OCI-LY7 (cell line): ENCODE measurements at regions not wholly inside any gene's neighbourhood (a gene's known extent, or its start where the extent isn't known, plus 50 kb on each side); places are given as distances from the start of the nearest gene placed in this dataset.

Experiments
- BruUV-seq: library from RNA; stranded (reverse); fragments of 400-500 nt; replicated peaks from 2 replicates; lab custom pipeline; 2021; lab: Mats Ljungman, UMichigan
- CTCF ChIA-PET: fragments of 300-600 bp; sonication (Branson Sonifier 250); formaldehyde crosslinking; loops from one replicate; lab custom pipeline; 2022; ENCODE audit warnings: antibody characterized with exemption; ENCODE audit not compliant: unreplicated experiment; lab: Charles Lee
- POLR2A ChIA-PET: fragments of 300-600 bp; sonication (Branson Sonifier 250); formaldehyde crosslinking; loops from one replicate; lab custom pipeline; 2022; ENCODE audit warnings: antibody characterized with exemption; lab: Charles Lee
- DNase-seq: peaks from one replicate; pipeline ENCODE4 v3.0.0-alpha.2; 2015; ENCODE audit warnings: low spot score
- H2AFZ ChIP-seq: fragments of 200-600 bp; sonication (generic), shearing (Covaris generic); 2 replicates; pipeline ENCODE4 v1.6.1; 2014; ENCODE audit warnings: mild to moderate bottlenecking, antibody characterized with exemption, low read length, moderate library complexity
- H3K27ac ChIP-seq: fragments of 200-600 bp; sonication (generic); 2 replicates; pipeline ENCODE4 v1.5.1; 2014; ENCODE audit warnings: mixed run types, low read depth, mild to moderate bottlenecking, moderate library complexity, low read length, inconsistent platforms; ENCODE audit not compliant: poor library complexity, severe bottlenecking
- H3K36me3 ChIP-seq: fragments of 200-600 bp; sonication (generic); 2 replicates; pipeline ENCODE4 v1.6.1; 2014; ENCODE audit warnings: mild to moderate bottlenecking, antibody characterized with exemption, low read length, moderate library complexity, mixed read lengths; ENCODE audit not compliant: insufficient read depth
- H3K4me1 ChIP-seq: fragments of 200-600 bp; sonication (generic); 2 replicates; pipeline ENCODE4 v1.5.1; 2014; ENCODE audit warnings: mild to moderate bottlenecking, low read length; ENCODE audit not compliant: insufficient read depth, poor library complexity, severe bottlenecking
- H3K4me2 ChIP-seq: fragments of 200-600 bp; sonication (generic); 2 replicates; pipeline ENCODE4 v1.6.1; 2014; ENCODE audit warnings: mild to moderate bottlenecking, low read length
- H3K4me3 ChIP-seq: fragments of 200-600 bp; sonication (generic); 2 replicates; pipeline ENCODE4 v1.5.1; 2014; ENCODE audit warnings: mild to moderate bottlenecking, low read depth, low read length; ENCODE audit not compliant: poor library complexity, severe bottlenecking
- H3K79me2 ChIP-seq: fragments of 200-600 bp; sonication (generic); 2 replicates; pipeline ENCODE4 v1.6.1; 2016; ENCODE audit warnings: low read depth, mild to moderate bottlenecking, low read length, moderate library complexity, mixed read lengths; ENCODE audit not compliant: insufficient read depth
- H3K9me2 ChIP-seq: fragments of 200-600 bp; sonication (generic); 2 replicates; pipeline ENCODE4 v1.6.1; 2016; ENCODE audit warnings: mild to moderate bottlenecking, low read length, mixed read lengths; ENCODE audit not compliant: insufficient read depth
- H3K9me3 ChIP-seq: fragments of 200-600 bp; sonication (generic); 2 replicates; pipeline ENCODE4 v1.6.1; 2014; ENCODE audit warnings: mild to moderate bottlenecking, mixed run types, low read length, mixed read lengths
- H4K20me1 ChIP-seq: fragments of 200-600 bp; sonication (generic); 2 replicates; pipeline ENCODE4 v1.6.1; 2014; ENCODE audit warnings: mild to moderate bottlenecking, antibody characterized with exemption, low read length, moderate library complexity, mixed read lengths; ENCODE audit not compliant: insufficient read depth
- EZH2phosphoT487 ChIP-seq: fragments of 200-600 bp; sonication (generic); IDR thresholded peaks from 2 replicates; pipeline ENCODE4 v1.6.1; 2018; ENCODE audit warnings: low read depth, borderline replicate concordance, mild to moderate bottlenecking, mixed run types, antibody characterized with exemption, low read length, moderate library complexity, mixed read lengths
- intact Hi-C: fragments of 100-400 bp; cut with micrococcal nuclease; formaldehyde crosslinking; loops from one replicate; pipeline ENCODE4 v1.10.0; 2022; ENCODE audit not compliant: unreplicated experiment
- TF ChIP-seq, protein P1 (sequence below): fragments of 200-600 bp; sonication (generic); conservative IDR thresholded peaks from 2 replicates; pipeline ENCODE4 v1.5.1; 2014; ENCODE audit warnings: mild to moderate bottlenecking, antibody characterized with exemption, low read length, moderate library complexity, mixed read lengths

DNA sequence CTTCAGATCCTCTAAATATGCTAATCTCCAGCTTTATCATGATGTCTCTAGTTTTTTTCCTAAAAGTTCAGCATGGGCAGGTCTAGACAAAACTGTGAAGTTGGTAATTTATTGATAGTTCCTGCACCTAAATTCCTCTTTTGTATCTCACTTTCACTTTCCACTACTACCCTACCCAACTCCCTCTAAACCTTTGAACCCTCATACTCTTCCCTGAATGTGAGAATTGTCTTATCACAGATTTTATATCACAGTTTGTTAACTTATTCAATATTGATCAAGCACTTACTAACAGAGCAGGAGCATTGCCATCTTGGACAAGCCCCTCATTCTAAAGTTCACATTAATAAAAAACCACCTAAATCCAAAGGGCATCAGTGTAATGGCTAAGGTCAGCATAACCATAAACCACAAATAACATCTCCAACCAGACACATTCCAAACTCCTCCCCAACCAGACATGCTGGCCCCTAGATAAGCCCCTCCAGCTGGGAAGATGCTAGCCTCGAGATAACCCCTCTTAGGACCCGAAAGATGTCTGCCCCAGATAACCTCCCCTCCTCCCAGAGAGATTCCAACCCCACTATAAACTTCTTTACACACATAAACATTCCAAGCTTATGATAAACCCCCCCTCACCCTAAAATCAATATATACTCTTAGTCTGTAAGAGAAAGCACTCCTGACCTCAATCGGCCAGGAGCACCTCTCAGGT lies 78.7 kb downstream of the FSCB start:
- no peaks in the 10 kb centered on the region for H3K79me2 ChIP-seq
- CTCF ChIA-PET = no interaction called here
- H2AFZ ChIP-seq = no peak overlapping the region
- H3K4me2 ChIP-seq = no peak overlapping the region
- TF ChIP-seq EZH2phosphoT487 = no peak
- TF ChIP-seq, protein P1, sequence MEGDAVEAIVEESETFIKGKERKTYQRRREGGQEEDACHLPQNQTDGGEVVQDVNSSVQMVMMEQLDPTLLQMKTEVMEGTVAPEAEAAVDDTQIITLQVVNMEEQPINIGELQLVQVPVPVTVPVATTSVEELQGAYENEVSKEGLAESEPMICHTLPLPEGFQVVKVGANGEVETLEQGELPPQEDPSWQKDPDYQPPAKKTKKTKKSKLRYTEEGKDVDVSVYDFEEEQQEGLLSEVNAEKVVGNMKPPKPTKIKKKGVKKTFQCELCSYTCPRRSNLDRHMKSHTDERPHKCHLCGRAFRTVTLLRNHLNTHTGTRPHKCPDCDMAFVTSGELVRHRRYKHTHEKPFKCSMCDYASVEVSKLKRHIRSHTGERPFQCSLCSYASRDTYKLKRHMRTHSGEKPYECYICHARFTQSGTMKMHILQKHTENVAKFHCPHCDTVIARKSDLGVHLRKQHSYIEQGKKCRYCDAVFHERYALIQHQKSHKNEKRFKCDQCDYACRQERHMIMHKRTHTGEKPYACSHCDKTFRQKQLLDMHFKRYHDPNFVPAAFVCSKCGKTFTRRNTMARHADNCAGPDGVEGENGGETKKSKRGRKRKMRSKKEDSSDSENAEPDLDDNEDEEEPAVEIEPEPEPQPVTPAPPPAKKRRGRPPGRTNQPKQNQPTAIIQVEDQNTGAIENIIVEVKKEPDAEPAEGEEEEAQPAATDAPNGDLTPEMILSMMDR = no peak
- H3K9me2 ChIP-seq = no peaks in the 10 kb centered on the region
- no TSS peak for BruUV-seq
- POLR2A ChIA-PET = interaction anchor here (1.1 kb wide), 1 partner anchor 10 kb away, joined by 3 read pairs; no protein-coding TSS in a partner anchor
- no peak overlapping the region for H3K27ac ChIP-seq
- no peaks in the 10 kb centered on the region for H3K4me1 ChIP-seq
- H3K9me3 ChIP-seq = no peaks in the 10 kb centered on the region
- H4K20me1 ChIP-seq = no peaks in the 10 kb centered on the region
- no peaks in the 10 kb centered on the region for H3K36me3 ChIP-seq
- H3K4me3 ChIP-seq = no peak overlapping the region
- no peak for DNase-seq
- intact Hi-C loops = no loop called here

DNA sequence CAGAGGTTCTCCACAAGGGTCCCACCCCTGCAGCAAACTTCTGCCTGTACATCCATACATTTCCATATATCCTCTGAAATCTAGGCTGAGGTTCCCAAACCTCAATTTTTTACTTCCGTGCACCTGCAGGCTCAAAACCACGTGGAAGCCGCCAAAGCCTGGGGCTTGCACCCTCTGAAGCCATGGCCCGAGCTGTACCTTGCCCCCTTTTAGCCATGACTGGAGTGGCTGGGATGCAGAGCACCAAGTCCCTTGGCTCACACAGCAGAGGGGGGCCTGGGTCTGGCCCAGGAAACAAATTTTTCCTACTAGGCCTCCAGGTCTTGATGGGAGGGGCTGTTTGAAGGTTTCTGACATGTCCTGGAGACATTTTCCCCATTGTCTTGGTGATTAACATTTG lies 84.4 kb downstream of the FSCB start:
- no peak for DNase-seq
- no peak for TF ChIP-seq EZH2phosphoT487
- TF ChIP-seq, protein P1 = no peak
- no peak overlapping the region for H3K4me3 ChIP-seq
- H3K36me3 ChIP-seq = no peaks in the 10 kb centered on the region
- H3K27ac ChIP-seq = no peak overlapping the region
- H3K4me2 ChIP-seq = no peak overlapping the region
- H3K9me2 ChIP-seq = no peaks in the 10 kb centered on the region
- no peaks in the 10 kb centered on the region for H3K79me2 ChIP-seq
- intact Hi-C loops = no loop called here
- ChIA-PET CTCF (no interaction called here), POLR2A (no interaction called here)
- no TSS peak for BruUV-seq
- H3K9me3 ChIP-seq = no peaks in the 10 kb centered on the region
- no peaks in the 10 kb centered on the region for H4K20me1 ChIP-seq
- H2AFZ ChIP-seq = no peak overlapping the region
- no peaks in the 10 kb centered on the region for H3K4me1 ChIP-seq

DNA sequence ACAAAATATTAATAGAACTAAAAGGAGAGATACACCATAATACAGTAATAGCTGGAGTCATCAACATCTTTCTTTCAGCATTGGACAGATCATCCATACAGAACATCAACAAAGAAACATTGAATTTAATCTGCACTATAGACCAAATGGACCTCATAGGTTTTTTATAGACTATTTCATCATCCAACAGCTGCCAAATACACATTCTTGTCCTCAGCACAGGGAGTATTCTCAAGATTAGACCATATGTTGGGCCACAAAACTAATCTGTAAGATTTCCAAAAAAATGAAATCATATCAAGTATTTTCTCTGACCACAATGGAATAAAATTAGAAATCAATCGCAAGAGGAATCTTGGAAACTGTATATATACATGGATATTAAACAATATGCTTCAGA lies 86.9 kb downstream of the FSCB start:
- Histone ChIP-seq H3K4me2 (no peak overlapping the region), H3K36me3 (no peaks in the 10 kb centered on the region), H3K4me1 (no peaks in the 10 kb centered on the region), H3K9me3 (no peaks in the 10 kb centered on the region), H3K27ac (no peak overlapping the region), H3K4me3 (no peak overlapping the region), H3K9me2 (no peaks in the 10 kb centered on the region), H3K79me2 (no peaks in the 10 kb centered on the region), H2AFZ (no peak overlapping the region), H4K20me1 (no peaks in the 10 kb centered on the region)
- BruUV-seq = no TSS peak
- no peak for DNase-seq
- ChIA-PET POLR2A (interaction anchor here (0.7 kb wide), 1 partner anchor 13 kb away, joined by 3 read pairs; no protein-coding TSS in a partner anchor), CTCF (no interaction called here)
- intact Hi-C loops = no loop called here
- TF ChIP-seq, protein P1 = no peak
- TF ChIP-seq EZH2phosphoT487 = no peak
